Heart left ventricle (tissue), 13 donors: ENCODE measurements at regions not wholly inside any gene's neighbourhood (a gene's known extent, or its start where the extent isn't known, plus 50 kb on each side); places are given as distances from the start of the nearest gene placed in this dataset.

Experiments used
- CTCF ChIP-seq, 12 donors: fragments of 200-600 bp; sonication (generic) in 4 of 12; IDR thresholded peaks; one replicate each; pipeline versions ENCODE4 v1.5.0 to v1.8.0; 2018 to 2022; ENCODE audit warnings: antibody characterized with exemption in 12 of 12, mild to moderate bottlenecking in 5 of 12
- POLR2A ChIP-seq, 2 donors: fragments of 450-650 bp; IDR thresholded peaks; one replicate each; pipeline ENCODE4 v1.6.1; 2017; ENCODE audit warnings: antibody characterized with exemption in 2 of 2, mild to moderate bottlenecking in 2 of 2, moderate library complexity in 2 of 2
- donor health status: ischemic (EF 13 %, LVEDD 7.1; RV severe dilation, severe dysfunction).
- donor health status: DM: no; HTN: yes; CAD: no.
- donor health status: DM: no; HTN: no; CAD: no.
- donor health status: ischemic (EF 25% LVEDD 6.9; RV normal size, moderate dysfunction).
- donor health status: ischemic (EF 25% LVEDD 5.7; RV mildly dilated, moderate dysfunction).
- donor health status: ischemic (EF 35%, LVEDD 5.7; RV mildly dilated, moderate dysfunction).
- donor health status: nonischemic (EF 11% LVEDD 7.7; RV severe dilation, severe dysfunction).
- donor health status: DM: yes; HTN: yes; CAD: no.
- donor health status: PGD.
- donor health status: ischemic (EF 29% LVEDD 5.4; RV normal size, mild dysfunction).
- donor health status: nonischemic (EF 23%, LVEDD 6.1; RV moderate dilation, normal function).

DNA sequence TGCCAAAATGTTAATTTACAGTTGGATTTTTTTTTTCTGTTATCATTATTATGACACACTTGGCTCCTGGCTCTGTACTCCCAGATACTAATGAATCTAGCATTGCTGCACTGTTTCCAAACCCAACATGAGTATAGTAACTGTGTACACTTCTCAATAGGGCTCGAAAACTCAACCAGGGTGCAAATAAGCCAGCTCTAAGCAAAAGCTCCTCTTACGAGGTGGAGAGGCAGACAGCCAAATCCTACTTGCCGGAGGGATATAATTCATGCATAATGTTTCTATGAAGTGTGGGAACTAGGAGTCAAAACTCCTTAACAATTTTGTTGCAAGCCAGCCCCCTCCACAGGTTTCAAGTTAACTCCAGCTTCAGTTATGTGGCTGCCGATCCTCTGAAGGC is 510.4 kb upstream of the ZP4 start:
- TF ChIP-seq CTCF (IDR thresholded peaks at IDR 0.05), result no peak
- no peak for TF ChIP-seq POLR2A (IDR thresholded peaks at IDR 0.05)
